TTC549 (cell line): ENCODE measurements at regions not wholly inside any gene's neighbourhood (a gene's known extent, or its start where the extent isn't known, plus 50 kb on each side); places are given as distances from the start of the nearest gene placed in this dataset.

Experiments used
- FAIRE-seq: peaks from 2 replicates; lab custom pipeline; 2012; peaks lifted over from hg19 to GRCh38; lab: Jason Lieb, UNC

GRCh38 chr9:515665-516064 is 301.0 kb downstream of the DOCK8 start:
- FAIRE-seq = no peak

GRCh38 chr9:517993-518392 is 303.3 kb downstream of the DOCK8 start:
- FAIRE-seq = no peak

GRCh38 chr9:518540-518939 is 303.9 kb downstream of the DOCK8 start:
- FAIRE-seq = no peak

GRCh38 chr9:519579-519978 is 304.9 kb downstream of the DOCK8 start:
- FAIRE-seq = no peak

- no peak for FAIRE-seq
Measured at GRCh38 chr9:520302-520701, 305.6 kb downstream of the DOCK8 start.

GRCh38 chr9:522190-522589 is 307.5 kb downstream of the DOCK8 start:
- no peak for FAIRE-seq

- FAIRE-seq = no peak
Measured at GRCh38 chr9:522658-523057, 308.0 kb downstream of the DOCK8 start.

GRCh38 chr9:523444-523843 is 308.8 kb downstream of the DOCK8 start:
- no peak for FAIRE-seq

- no peak for FAIRE-seq
Measured at GRCh38 chr9:524008-524407, 309.3 kb downstream of the DOCK8 start.

GRCh38 chr9:526904-527591 is 312.4 kb downstream of the DOCK8 start:
- FAIRE-seq = no peak

- FAIRE-seq = no peak
Measured at GRCh38 chr9:529731-530130, 311.8 kb upstream of the DMRT1 start.

- no peak for FAIRE-seq
Measured at GRCh38 chr9:530681-531080, 310.8 kb upstream of the DMRT1 start.

- no peak for FAIRE-seq
Measured at GRCh38 chr9:532707-533106, 308.8 kb upstream of the DMRT1 start.

- no peak for FAIRE-seq
Measured at GRCh38 chr9:534886-535285, 306.6 kb upstream of the DMRT1 start.

GRCh38 chr9:535356-535755 is 306.1 kb upstream of the DMRT1 start:
- FAIRE-seq = no peak

GRCh38 chr9:536597-537511 is 304.6 kb upstream of the DMRT1 start:
- no peak for FAIRE-seq

GRCh38 chr9:543478-543877 is 298.0 kb upstream of the DMRT1 start:
- no peak for FAIRE-seq

- FAIRE-seq = no peak
Measured at GRCh38 chr9:545480-545879, 296.0 kb upstream of the DMRT1 start.

- FAIRE-seq = no peak
Measured at GRCh38 chr9:546235-546634, 295.3 kb upstream of the DMRT1 start.

- FAIRE-seq = no peak
Measured at GRCh38 chr9:546797-547223, 294.7 kb upstream of the DMRT1 start.

GRCh38 chr9:547314-547713 is 294.2 kb upstream of the DMRT1 start:
- no peak for FAIRE-seq

GRCh38 chr9:549455-549997 is 292.0 kb upstream of the DMRT1 start:
- FAIRE-seq = no peak

GRCh38 chr9:550333-550732 is 291.2 kb upstream of the DMRT1 start:
- no peak for FAIRE-seq
